GM18861 (cell line): ENCODE measurements at regions not wholly inside any gene's neighbourhood (a gene's known extent, or its start where the extent isn't known, plus 50 kb on each side); places are given as distances from the start of the nearest gene placed in this dataset.
"Not testable (repeated sequence)": the region's sequence is repeated elsewhere in the genome, so short reads cannot be mapped to it uniquely, and the experiment has no call there.

Experiments used
- ATAC-seq: cut with Tn5 transposase; IDR thresholded peaks from one replicate; pipeline ENCODE4 v1.9.1; 2021; ENCODE audit not compliant: unreplicated experiment

DNA sequence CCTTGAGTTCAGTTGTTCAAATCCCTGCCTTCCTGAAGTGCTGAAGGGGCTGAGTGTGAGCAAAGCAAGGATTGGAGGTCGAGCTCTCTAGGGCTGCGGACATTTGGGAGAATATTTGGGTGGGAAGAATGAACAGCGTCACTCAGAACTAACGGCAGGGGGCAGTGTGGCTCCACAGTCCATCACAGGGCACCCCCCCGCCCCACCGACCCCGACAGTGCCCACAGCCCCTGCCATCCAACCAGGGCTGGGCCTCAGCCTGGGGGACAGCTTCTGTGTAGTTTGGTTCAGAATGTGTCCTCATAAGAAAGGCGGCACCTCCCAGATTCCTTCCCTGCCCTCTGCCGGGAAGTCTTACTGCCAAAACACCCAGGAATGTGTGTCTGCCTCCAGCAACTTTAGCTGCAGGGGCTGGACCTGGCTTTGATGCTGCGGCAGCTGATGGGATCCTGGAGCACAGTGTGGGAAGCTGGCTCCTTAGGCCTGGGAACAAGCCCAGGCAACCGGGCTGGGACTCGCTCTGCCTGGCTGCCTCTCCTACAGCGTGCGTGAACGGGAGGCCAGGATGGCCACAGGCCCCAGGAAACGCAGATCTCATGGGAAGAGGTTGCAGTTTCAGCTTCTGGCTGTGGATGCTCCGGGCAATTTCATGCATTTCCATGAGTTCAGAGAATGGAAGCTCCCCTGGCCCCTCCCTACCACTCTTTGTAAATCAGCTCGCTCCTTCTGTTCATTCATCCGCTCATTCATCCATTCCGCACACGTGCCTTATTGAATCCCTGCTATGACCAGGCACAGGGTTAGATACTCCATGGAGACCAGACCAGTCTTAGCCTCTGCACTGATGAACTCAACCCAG lies 104.9 kb upstream of the TMPRSS2 start:
- no peak for ATAC-seq

GRCh38 chr21:41611966-41612606 lies 104.1 kb upstream of the TMPRSS2 start:
- no peak for ATAC-seq

DNA sequence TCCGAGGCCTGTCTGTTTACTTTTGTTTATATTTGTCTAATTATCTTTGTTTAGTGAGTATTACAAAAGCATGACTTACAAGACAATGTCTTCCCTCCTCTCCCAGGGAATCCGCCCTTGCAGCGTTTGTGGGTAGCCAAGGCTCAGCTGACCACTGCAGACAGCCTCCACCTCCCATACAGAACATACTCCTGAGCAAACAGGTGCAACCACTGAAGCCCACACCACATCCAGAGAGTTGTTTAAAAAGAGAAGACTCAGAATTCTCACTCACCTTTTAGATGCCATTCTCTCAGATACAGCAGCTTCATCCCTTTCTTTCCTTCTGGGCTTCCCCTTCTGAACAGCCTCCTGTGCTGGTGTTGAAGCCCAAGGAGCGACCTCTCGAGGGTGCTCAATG lies 103.5 kb upstream of the TMPRSS2 start:
- ATAC-seq, result no peak

- not testable (repeated sequence) for ATAC-seq
Measured at GRCh38 chr21:41610840-41611115, 102.8 kb upstream of the TMPRSS2 start.

DNA sequence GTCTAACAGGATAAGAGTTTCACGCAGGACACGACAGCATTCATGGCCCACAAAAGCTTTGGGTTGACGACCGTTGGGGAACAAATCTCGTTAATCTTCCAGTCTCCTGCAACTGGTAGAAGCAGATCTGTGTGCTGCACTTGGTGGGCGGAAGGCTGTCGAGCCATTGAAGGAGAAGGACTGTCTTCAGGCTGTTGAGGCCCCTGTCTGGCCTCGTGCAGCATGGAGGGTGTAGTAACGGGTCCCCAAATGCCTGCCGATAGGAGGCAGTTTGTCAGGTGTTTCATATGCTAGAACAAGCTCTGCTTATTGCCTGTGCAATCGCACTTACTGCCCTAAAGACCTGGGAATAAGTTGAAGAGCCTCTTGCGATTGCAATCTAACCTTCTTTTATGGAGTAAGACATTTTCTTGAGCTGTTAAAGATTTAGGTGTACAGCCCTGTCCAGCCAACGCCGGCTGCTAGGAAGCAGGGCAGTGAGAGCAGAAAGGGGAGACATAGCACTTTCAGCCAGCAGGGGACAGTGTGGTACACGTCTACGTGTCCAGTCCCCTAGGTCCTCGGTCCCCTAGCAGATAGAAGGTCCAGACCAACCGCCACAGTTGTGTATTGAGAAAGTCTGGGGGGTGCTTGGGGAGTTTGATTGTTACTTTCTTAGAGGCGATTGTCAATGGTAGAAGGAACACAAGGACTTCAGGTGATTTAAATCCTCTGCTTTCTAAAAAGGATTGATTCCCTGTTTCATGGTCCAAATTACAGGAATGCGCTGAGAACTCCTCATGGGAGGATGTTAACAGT lies 102.3 kb upstream of the TMPRSS2 start:
- ATAC-seq, result no peak

DNA sequence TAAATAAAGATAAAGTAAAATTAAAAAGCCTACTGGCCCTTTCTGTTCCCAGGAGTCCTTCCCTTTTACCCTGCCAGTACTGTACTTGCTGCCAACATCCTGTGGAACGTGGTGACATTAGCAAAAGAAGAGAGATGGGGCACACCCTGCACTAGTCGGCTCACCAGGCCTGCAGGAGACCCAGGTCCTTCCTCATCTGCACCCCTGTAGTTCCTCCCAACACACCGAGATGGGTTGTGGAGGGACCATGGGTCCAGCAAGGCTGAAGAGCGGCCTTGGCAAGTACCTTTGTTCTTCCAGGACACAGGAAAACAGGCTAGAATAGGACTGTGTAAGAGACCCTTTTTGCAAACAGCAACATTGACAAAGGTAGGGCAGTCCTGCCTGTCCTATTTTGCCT lies 98.7 kb upstream of the TMPRSS2 start:
- ATAC-seq, result no peak

DNA sequence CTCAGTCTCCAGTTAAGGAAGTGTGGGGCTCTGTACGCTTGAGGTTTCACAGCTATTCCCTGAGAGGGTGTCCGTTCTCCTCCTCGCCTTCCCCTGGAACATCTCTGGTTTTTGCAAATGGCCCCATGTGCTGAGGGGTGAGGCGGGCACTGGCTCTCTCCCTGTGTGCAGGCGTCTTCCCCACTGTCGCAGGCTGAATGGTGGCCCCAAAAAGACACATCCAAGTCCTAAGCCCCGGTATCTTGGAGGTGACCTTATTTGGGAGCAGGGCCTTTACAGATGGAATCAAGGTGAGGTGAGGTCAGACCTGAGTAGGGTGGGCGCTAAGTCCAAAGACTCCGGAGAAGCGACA lies 98.0 kb upstream of the TMPRSS2 start:
- no peak for ATAC-seq

GRCh38 chr21:41605178-41605933 lies 97.4 kb upstream of the TMPRSS2 start:
- no peak for ATAC-seq

- ATAC-seq, result no peak
Measured at GRCh38 chr21:41604583-41605041, 96.7 kb upstream of the TMPRSS2 start.

GRCh38 chr21:41603476-41603875 lies 95.5 kb upstream of the TMPRSS2 start:
- no peak for ATAC-seq

DNA sequence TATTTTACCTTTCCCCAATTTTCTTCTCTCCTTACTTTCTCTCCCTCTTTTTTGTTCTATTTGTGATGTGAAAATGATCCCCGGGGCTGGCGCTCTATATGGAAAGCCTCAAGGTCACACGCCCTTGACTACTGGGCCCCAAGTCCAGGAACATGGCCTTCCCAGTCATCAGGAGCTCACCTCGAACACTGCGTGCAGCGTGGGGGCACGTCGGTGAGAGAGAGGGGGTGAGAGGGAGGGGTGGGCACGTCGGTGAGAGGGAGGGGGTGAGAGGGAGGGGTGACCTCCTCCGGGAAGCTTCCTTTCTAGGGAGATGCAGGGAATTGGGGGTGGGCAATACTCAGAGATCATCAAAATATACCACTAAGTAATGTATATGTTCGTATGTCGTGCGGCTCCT lies 94.6 kb upstream of the TMPRSS2 start:
- no peak for ATAC-seq

DNA sequence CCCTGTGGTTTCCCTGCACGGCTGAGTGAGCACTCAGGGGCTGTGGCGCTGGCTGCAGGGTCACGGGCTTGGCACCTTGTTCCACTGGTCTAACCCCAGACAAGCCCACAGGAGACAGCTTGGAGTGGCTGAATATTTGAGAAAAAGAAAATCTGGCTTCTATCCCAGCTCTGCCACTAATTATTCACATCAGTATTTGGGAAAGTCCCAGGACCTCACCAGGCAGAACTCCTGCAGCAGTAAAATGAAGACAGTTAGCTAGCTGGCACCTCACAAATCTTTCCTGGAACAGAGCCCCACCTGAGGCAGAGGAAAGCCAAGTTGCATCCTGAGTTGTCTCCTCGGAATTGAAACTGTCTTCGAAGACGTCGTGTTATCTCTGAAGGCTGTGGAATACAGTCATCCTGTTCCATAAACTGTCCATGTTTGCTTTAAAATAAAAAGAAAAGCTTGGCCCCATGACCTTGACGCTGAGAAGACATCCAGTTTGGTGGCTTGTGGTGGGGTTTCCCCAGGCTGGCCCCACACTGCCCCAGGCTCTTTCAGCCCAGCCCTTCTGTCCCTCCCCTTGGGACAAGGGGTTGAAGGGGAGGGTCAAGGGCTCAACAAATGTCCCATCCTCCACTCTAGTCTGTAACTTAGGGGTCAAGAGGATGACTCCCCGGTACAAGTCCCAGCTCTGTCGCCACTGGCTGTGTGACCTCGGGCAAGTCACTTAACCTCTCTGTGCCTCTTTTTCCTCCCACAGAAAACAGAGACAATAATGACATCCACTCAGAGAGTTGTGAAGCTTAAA lies 93.8 kb upstream of the TMPRSS2 start:
- ATAC-seq, result no peak

- ATAC-seq, result no peak
Measured at GRCh38 chr21:41600961-41601572, 93.1 kb upstream of the TMPRSS2 start.

DNA sequence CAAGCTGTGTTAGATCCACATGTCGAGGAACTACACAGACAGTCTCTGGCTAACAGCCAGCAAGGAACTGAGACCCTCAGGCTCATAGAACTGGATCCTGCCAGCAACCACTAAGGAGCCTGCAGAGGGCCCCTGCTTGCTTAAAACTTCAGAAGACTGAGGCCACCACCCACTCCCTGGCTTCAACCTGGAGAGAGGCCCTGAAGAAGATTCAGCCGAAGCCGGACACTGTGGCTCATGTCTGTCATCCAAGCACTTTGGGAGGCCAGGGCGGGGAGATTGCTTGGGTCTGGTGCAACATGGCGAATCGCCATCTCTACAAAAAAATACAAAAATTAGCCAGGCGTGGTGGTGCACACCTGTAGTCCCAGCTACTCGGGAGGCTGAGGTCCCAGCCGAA lies 92.6 kb upstream of the TMPRSS2 start:
- ATAC-seq, result no peak

DNA sequence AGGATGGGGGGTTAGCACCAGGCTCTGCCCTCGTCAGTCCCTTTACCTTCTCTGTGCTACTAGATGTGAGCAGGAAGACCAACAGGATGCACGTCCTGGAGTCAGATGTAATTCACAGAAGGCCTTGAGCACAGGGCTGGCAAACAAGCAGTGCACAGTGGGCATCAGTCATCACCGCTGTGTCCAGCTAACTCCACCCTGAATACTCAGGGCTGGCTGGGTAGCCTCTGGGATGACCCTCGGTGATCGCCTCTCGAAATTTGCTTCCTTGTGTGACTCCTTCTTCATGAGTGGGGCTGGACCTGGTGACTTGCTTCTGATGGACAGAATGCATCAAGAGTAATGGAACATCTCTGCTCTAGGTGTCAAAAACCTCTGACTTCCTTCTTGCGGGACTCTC lies 92.2 kb upstream of the TMPRSS2 start:
- no peak for ATAC-seq

DNA sequence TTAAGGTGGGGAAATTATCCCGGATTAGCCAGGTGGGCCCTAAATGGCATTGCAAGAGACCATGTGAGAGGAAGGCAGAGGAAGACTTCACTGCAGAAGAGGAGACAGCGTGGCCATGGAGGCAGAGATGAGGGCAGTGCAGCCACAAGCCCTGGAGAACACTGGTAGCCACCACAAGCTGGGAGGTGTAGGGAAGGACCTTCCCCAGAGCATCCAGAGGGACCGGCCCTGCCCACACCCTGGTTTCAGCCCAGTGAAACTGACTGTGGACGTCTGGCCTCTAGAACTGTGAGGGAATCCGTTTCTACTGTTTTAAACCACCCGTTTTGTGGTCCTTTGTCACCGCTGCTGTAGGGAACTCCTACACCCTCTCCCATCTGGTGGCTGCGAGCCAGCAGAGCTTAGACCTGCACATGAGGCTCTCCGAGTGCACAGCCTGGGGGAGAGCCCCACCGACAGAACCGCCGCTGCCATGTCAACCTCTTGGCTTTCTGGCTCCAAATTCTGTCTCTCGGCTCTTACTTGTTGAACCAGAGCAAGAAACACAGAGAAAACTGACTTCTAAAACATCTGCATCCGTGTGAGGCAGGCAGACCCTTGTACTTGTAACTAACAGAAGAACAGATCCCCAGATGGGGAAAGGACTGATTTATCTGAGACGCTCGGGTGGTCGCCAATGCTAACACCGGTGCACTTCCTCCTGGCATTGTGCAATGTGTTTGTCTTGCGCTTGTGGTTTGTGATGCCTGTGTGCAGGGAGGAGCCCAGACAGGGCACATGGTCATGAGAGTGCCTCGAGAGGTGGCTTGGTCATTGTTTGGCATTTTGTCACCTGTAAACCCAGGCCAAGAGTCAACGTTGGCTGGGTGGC lies 90.8 kb upstream of the TMPRSS2 start:
- no peak for ATAC-seq

DNA sequence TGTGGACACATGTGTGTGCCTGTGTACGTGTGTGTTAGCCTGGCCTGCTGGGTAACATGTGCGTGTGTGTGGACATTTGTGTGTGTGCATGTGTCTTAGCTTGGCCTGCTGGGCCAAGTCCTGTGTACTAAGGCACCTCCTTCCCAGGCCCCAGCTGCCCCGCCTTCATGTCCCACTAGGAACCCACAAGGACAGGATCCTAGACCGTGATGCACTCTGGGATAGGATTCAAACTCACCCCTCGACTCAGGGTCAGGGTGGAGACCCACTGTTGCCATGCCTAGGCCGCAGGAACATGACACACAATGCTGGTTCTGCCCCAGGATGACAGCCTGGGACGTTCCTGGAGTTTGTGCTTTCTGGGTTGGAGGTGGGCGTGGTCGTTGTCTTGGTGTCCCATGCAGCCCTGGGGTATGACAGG lies 89.9 kb upstream of the TMPRSS2 start:
- ATAC-seq, result no peak

DNA sequence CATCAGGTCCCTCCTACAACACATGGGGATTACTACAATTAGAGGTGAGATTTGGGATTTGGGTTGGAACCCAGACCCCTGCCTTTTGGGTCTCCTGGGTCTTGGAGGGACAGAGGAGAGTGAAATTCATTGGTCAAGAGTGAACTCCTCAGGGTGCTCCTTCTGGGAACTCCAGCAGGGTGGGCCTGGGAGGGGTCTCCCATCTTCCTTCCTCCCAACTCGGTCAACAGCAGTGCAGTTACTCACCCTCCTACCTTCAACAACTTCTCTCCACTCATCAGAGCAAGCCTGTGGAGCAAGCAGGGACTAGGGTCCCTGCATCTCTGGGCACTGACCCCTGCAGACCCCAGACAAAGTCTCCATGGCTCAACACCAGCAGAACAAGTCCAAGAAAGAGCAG lies 89.3 kb upstream of the TMPRSS2 start:
- no peak for ATAC-seq
